ENCODE measurements at regions not wholly inside any gene's neighbourhood (a gene's known extent, or its start where the extent isn't known, plus 50 kb on each side); places are given as distances from the start of the nearest gene placed in this dataset.

DNA sequence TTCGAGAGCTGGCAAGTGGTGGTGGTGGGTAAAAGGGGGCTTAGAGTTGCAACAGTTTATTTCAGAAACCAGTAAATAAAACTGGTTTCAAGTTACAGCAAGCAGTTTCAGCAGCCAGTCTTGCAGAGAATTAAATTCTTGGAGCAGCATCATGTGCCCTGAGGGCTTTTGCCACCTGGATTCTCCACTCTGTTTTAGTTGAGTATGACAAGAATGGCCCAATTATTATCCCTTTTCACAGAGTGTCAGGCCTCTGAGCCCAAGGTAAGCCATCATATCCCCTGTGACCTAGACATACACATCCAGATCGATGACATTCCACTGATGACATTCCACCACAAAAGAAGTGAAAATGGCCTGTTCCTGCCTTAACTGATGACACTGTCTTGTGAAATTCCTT, 72.8 kb upstream of the FANCL start:
- TF ChIP-seq, protein P1, sequence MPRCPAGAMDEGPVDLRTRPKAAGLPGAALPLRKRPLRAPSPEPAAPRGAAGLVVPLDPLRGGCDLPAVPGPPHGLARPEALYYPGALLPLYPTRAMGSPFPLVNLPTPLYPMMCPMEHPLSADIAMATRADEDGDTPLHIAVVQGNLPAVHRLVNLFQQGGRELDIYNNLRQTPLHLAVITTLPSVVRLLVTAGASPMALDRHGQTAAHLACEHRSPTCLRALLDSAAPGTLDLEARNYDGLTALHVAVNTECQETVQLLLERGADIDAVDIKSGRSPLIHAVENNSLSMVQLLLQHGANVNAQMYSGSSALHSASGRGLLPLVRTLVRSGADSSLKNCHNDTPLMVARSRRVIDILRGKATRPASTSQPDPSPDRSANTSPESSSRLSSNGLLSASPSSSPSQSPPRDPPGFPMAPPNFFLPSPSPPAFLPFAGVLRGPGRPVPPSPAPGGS (IDR thresholded peaks at IDR 0.05; ENCODE audit: borderline replicate concordance, insufficient read depth, low read depth, low read length, poor library complexity, severe bottlenecking), result no peak
- TF ChIP-seq RBBP5 (conservative IDR thresholded peaks at IDR 0.05) (no peak), CREM (IDR thresholded peaks at IDR 0.05; ENCODE audit: low read depth) (no peak), SPI1 (IDR thresholded peaks at IDR 0.05; ENCODE audit: borderline replicate concordance, insufficient read depth, low read depth, low read length) (no peak), MEF2B (IDR thresholded peaks at IDR 0.05; ENCODE audit: partially characterized antibody, poor library complexity, severe bottlenecking) (no peak), GABPA (IDR thresholded peaks at IDR 0.05; ENCODE audit: low read depth) (no peak), SUZ12 (IDR thresholded peaks at IDR 0.05; ENCODE audit: unreplicated experiment) (no peak)

Data from GM12878 (cell line).